H1 (cell line): ENCODE measurements at regions not wholly inside any gene's neighbourhood (a gene's known extent, or its start where the extent isn't known, plus 50 kb on each side); places are given as distances from the start of the nearest gene placed in this dataset.

Experiments
- CTCF ChIA-PET: fragments of 300-600 bp; sonication (Branson Sonifier 250); formaldehyde crosslinking; loops from one replicate; lab custom pipeline; 2021; ENCODE audit not compliant: partially characterized antibody; lab: Charles Lee
- POLR2A ChIA-PET: fragments of 300-600 bp; sonication (Branson Sonifier 250); formaldehyde crosslinking; loops from one replicate; lab custom pipeline; 2021; ENCODE audit warnings: inconsistent platforms; ENCODE audit not compliant: partially characterized antibody; lab: Charles Lee
- DNase-seq, 2 experiments: peaks; one replicate each; pipeline versions ENCODE4 v3.0.0 to v3.0.0-alpha.2; 2010 to 2022; ENCODE audit warnings: low spot score in 2 of 2, low read depth in 1 of 2, mixed read lengths in 1 of 2
- FAIRE-seq: peaks from 2 replicates; lab custom pipeline; 2011; peaks lifted over from hg19 to GRCh38; lab: Jason Lieb, UNC
- H2AFZ ChIP-seq: 2 replicates; pipeline ENCODE4 v1.8.1; 2012; ENCODE audit warnings: low read length, inconsistent platforms
- H2AK5ac ChIP-seq: 2 replicates; pipeline ENCODE4 v1.6.1; 2013; ENCODE audit warnings: low read depth, low read length
- H2BK120ac ChIP-seq: replicated peaks from 2 replicates; pipeline ENCODE3; 2013; ENCODE audit warnings: low read depth, low read length, inconsistent platforms
- H2BK12ac ChIP-seq: 2 replicates; pipeline ENCODE4 v1.6.1; 2013; ENCODE audit warnings: low read depth, low read length
- H2BK15ac ChIP-seq: 2 replicates; pipeline ENCODE4 v1.6.1; 2013; ENCODE audit warnings: low read length
- H2BK20ac ChIP-seq: 2 replicates; pipeline ENCODE4 v1.6.1; 2013; ENCODE audit warnings: low read length
- H2BK5ac ChIP-seq: 2 replicates; pipeline ENCODE4 v1.6.1; 2013; ENCODE audit warnings: low read depth, low read length
- H3K14ac ChIP-seq: 2 replicates; pipeline ENCODE4 v1.6.1; 2013; ENCODE audit warnings: inconsistent platforms; ENCODE audit not compliant: insufficient read length
- H3K18ac ChIP-seq: 2 replicates; pipeline ENCODE4 v1.6.1; 2013; ENCODE audit warnings: low read length; ENCODE audit errors: extremely low read depth
- H3K23ac ChIP-seq: 2 replicates; pipeline ENCODE4 v1.6.1; 2013; ENCODE audit warnings: inconsistent platforms; ENCODE audit not compliant: insufficient read length
- H3K23me2 ChIP-seq: 2 replicates; pipeline ENCODE4 v1.6.1; 2013; ENCODE audit warnings: low read depth, low read length
- H3K27ac ChIP-seq: 2 replicates; pipeline ENCODE4 v1.6.1; 2011; ENCODE audit warnings: low read depth, low read length, inconsistent platforms
- H3K27me3 ChIP-seq, 4 experiments: replicated peaks in 1 of 4; 1 replicate in 1 of 4; 2 replicates in 3 of 4; pipeline versions ENCODE4 v1.6.1 to v1.8.1; 2011 to 2013; ENCODE audit warnings: low read length in 3 of 4, mild to moderate bottlenecking in 3 of 4, inconsistent platforms in 2 of 4, mixed read lengths in 2 of 4, moderate library complexity in 1 of 4; ENCODE audit not compliant: control insufficient read depth in 3 of 4, insufficient read depth in 3 of 4; ENCODE audit errors: extremely low read depth in 1 of 4
- H3K36me3 ChIP-seq, 4 experiments: 2 replicates each; pipeline versions ENCODE4 v1.6.1 to v1.8.1; 2011 to 2013; ENCODE audit warnings: mild to moderate bottlenecking in 4 of 4, low read length in 3 of 4, moderate library complexity in 2 of 4, control low read depth in 1 of 4, inconsistent platforms in 1 of 4; ENCODE audit not compliant: insufficient read depth in 4 of 4, control insufficient read depth in 2 of 4
- H3K4ac ChIP-seq: replicated peaks from 2 replicates; pipeline ENCODE3; 2013; ENCODE audit warnings: low read length, low read depth, mixed read lengths, inconsistent platforms; ENCODE audit not compliant: insufficient read length
- H3K4me1 ChIP-seq, 4 experiments: replicated peaks in 1 of 4; 1 replicate in 1 of 4; 2 replicates in 3 of 4; pipeline versions ENCODE4 v1.6.1 to v1.8.1; 2011 to 2013; ENCODE audit warnings: low read length in 3 of 4, inconsistent platforms in 2 of 4, mixed read lengths in 1 of 4; ENCODE audit not compliant: insufficient read depth in 4 of 4, control insufficient read depth in 3 of 4
- H3K4me2 ChIP-seq, 2 experiments: 2 replicates each; pipeline versions ENCODE4 v1.6.1 to v1.8.1; 2011 to 2013; ENCODE audit warnings: low read depth in 2 of 2, low read length in 2 of 2, control low read depth in 1 of 2, inconsistent platforms in 1 of 2, mild to moderate bottlenecking in 1 of 2; ENCODE audit not compliant: insufficient read depth in 1 of 2
- H3K4me3 ChIP-seq, 4 experiments: fragments of 200-600, 300-600 bp in 1 of 4; sonication (generic), shearing (Covaris generic), sonication (Bioruptor Twin) in 1 of 4; 2 replicates each; pipeline versions ENCODE4 v1.5.1 to v1.8.1; 2011 to 2016; ENCODE audit warnings: low read length in 4 of 4, low read depth in 3 of 4, control low read depth in 2 of 4, inconsistent platforms in 2 of 4, mild to moderate bottlenecking in 2 of 4, mixed read lengths in 1 of 4, moderate library complexity in 1 of 4; ENCODE audit not compliant: insufficient read depth in 2 of 4; ENCODE audit errors: extremely low read depth in 1 of 4
- H3K56ac ChIP-seq: replicated peaks from 2 replicates; pipeline ENCODE3; 2013; ENCODE audit warnings: low read depth, mild to moderate bottlenecking, mixed read lengths, low read length, inconsistent platforms; ENCODE audit not compliant: insufficient read length
- H3K79me1 ChIP-seq: 2 replicates; pipeline ENCODE4 v1.6.1; 2013; ENCODE audit warnings: low read depth, low read length, control low read depth
- H3K79me2 ChIP-seq, 2 experiments: 2 replicates each; pipeline versions ENCODE4 v1.6.1 to v1.8.1; 2012 to 2013; ENCODE audit warnings: low read length in 2 of 2, mild to moderate bottlenecking in 2 of 2, inconsistent platforms in 1 of 2; ENCODE audit not compliant: insufficient read depth in 2 of 2, control insufficient read depth in 1 of 2
- H3K9ac ChIP-seq, 4 experiments: replicated peaks in 1 of 4; 1 replicate in 1 of 4; 2 replicates in 3 of 4; pipeline versions ENCODE4 v1.6.1 to v1.8.1; 2011 to 2013; ENCODE audit warnings: low read depth in 3 of 4, low read length in 3 of 4, control low read depth in 2 of 4, mild to moderate bottlenecking in 2 of 4, moderate library complexity in 2 of 4, inconsistent platforms in 1 of 4; ENCODE audit errors: extremely low read depth in 1 of 4
- H3K9me3 ChIP-seq, 2 experiments: 2 replicates each; pipeline versions ENCODE4 v1.6.1 to v1.8.1; 2012 to 2013; ENCODE audit warnings: mild to moderate bottlenecking in 2 of 2, moderate library complexity in 2 of 2, control low read depth in 1 of 2, inconsistent platforms in 1 of 2, low read depth in 1 of 2, low read length in 1 of 2, mixed read lengths in 1 of 2; ENCODE audit not compliant: insufficient read depth in 2 of 2
- H4K20me1 ChIP-seq, 2 experiments: replicated peaks in 1 of 2; 2 replicates each; pipeline versions ENCODE3 to v1.8.1; 2011 to 2013; ENCODE audit warnings: inconsistent platforms in 2 of 2, low read length in 2 of 2, mild to moderate bottlenecking in 1 of 2; ENCODE audit not compliant: insufficient read depth in 2 of 2, control insufficient read depth in 1 of 2
- H4K5ac ChIP-seq: 2 replicates; pipeline ENCODE4 v1.6.1; 2013; ENCODE audit warnings: low read length, low read depth, mixed read lengths, inconsistent platforms; ENCODE audit not compliant: insufficient read length
- H4K8ac ChIP-seq: 2 replicates; pipeline ENCODE4 v1.8.0; 2013; ENCODE audit warnings: mild to moderate bottlenecking, moderate library complexity, low read length, inconsistent platforms; ENCODE audit not compliant: insufficient read depth; ENCODE audit errors: extremely low read depth
- H4K91ac ChIP-seq: replicated peaks from 2 replicates; pipeline ENCODE3; 2013; ENCODE audit warnings: low read length, mixed read lengths, inconsistent platforms; ENCODE audit not compliant: insufficient read length
- BCL11A ChIP-seq, 2 experiments: IDR thresholded peaks; one replicate each; pipeline ENCODE4 v1.6.1; 2011; ENCODE audit warnings: low read depth in 2 of 2, low read length in 2 of 2, mild to moderate bottlenecking in 2 of 2
- CTBP2 ChIP-seq: IDR thresholded peaks from 2 replicates; pipeline ENCODE4 v1.7.0; 2011; ENCODE audit warnings: borderline replicate concordance, mild to moderate bottlenecking, moderate library complexity, mixed read lengths, low read length; ENCODE audit not compliant: insufficient read depth, insufficient read length
- EZH2 ChIP-seq: fragments of 200-600 bp; sonication (generic); IDR thresholded peaks from 2 replicates; pipeline ENCODE4 v1.7.1; 2012; ENCODE audit warnings: low read depth, mild to moderate bottlenecking, moderate library complexity, low read length, inconsistent platforms; ENCODE audit not compliant: severe bottlenecking
- FOSL1 ChIP-seq: IDR thresholded peaks from 2 replicates; pipeline ENCODE4 v1.6.1; 2011; ENCODE audit warnings: mild to moderate bottlenecking, low read depth, low read length, moderate library complexity; ENCODE audit not compliant: insufficient read depth
- SAP30 ChIP-seq: fragments of 300-600 bp; sonication (generic); IDR thresholded peaks from 2 replicates; pipeline ENCODE4 v1.7.1; 2012; ENCODE audit warnings: low read length, moderate library complexity, mild to moderate bottlenecking, inconsistent platforms; ENCODE audit not compliant: insufficient read depth, insufficient replicate concordance
- SIX5 ChIP-seq: IDR thresholded peaks from 2 replicates; pipeline ENCODE4 v1.6.1; 2011; ENCODE audit warnings: mild to moderate bottlenecking, low read depth, low read length
- TAF1 ChIP-seq: IDR thresholded peaks from 2 replicates; pipeline ENCODE4 v1.6.1; 2011; ENCODE audit warnings: mild to moderate bottlenecking, low read depth, low read length
- TBP ChIP-seq: IDR thresholded peaks from 2 replicates; pipeline ENCODE4 v1.6.1; 2011; ENCODE audit warnings: low read depth, low read length, improper control_type of control experiment
- TEAD4 ChIP-seq: IDR thresholded peaks from 2 replicates; pipeline ENCODE4 v1.6.1; 2012; ENCODE audit warnings: low read depth, low read length, inconsistent platforms, mixed read lengths
- WGBS, 2 experiments: shearing (Covaris generic) in 1 of 2; methylation state at CpG; one replicate each; pipeline versions ENCODE4 v1.1.6 to v1.1.7; 2013 to 2015; ENCODE audit warnings: low lambda C conversion rate in 2 of 2, mixed read lengths in 2 of 2, inconsistent platforms in 1 of 2, low coverage in 1 of 2, missing lambda C conversion rate in 1 of 2; ENCODE audit not compliant: insufficient replicate concordance in 2 of 2, insufficient coverage in 1 of 2, insufficient read length in 1 of 2; ENCODE audit errors: extremely low coverage in 1 of 2, missing lambda C conversion rate in 1 of 2; 5-methylcytosine and 5-hydroxymethylcytosine counted together
- TF ChIP-seq, protein P1 (sequence below): IDR thresholded peaks from 2 replicates; pipeline ENCODE4 v1.6.1; 2012; ENCODE audit warnings: inconsistent platforms

GRCh38 chr6:163720460-163721235 is 306.1 kb downstream of the QKI start:
- WGBS, 2 experiments: 95 to 100% methylated on average over 1 to 4 of the region's 4 CpGs
- Histone ChIP-seq H3K14ac (no peak overlapping the region), H3K56ac (no peak overlapping the region), H3K4me2 (no peak overlapping the region), H3K36me3 (no peaks in the 10 kb centered on the region), H3K23me2 (no peaks in the 10 kb centered on the region), H3K9me3 (no peaks in the 10 kb centered on the region), H2BK120ac (no peak overlapping the region), H2AFZ (no peak overlapping the region), H3K23ac (no peak overlapping the region), H3K18ac (no peak overlapping the region), H3K4me1 (peaks cover 0 to 1% (median 0%) of the 10 kb centered on the region in 4 experiments; a peak in 1 of 7 replicates), H3K9ac (no peak overlapping the region), H3K79me2 (no peaks in the 10 kb centered on the region), H2BK20ac (no peak overlapping the region), H3K79me1 (no peaks in the 10 kb centered on the region), H4K8ac (no peak overlapping the region), H3K4me3 (no peak overlapping the region), H3K4ac (no peak overlapping the region), H3K27ac (no peak overlapping the region), H4K5ac (no peak overlapping the region), H2BK12ac (no peak overlapping the region), H4K20me1 (no peaks in the 10 kb centered on the region), H3K27me3 (no peaks in the 10 kb centered on the region), H4K91ac (no peak overlapping the region), H2BK5ac (no peak overlapping the region), H2BK15ac (no peak overlapping the region), H2AK5ac (no peak overlapping the region)
- FAIRE-seq (no peak), DNase-seq (no peak)
- CTCF ChIA-PET: interaction anchor here (0.6 kb wide), 1 partner anchor 18 kb away, joined by 3 read pairs; no protein-coding TSS in a partner anchor
- POLR2A ChIA-PET: no interaction called here
- TF ChIP-seq FOSL1 (no peak), CTBP2 (no peak), SAP30 (no peak), EZH2 (no peak), BCL11A (IDR thresholded peaks at IDR 0.05; ENCODE audit: low read depth in 2 of 2, low read length in 2 of 2) (no peak), TAF1 (no peak), SIX5 (no peak), TEAD4 (no peak), TBP (no peak)
- TF ChIP-seq, protein P1, sequence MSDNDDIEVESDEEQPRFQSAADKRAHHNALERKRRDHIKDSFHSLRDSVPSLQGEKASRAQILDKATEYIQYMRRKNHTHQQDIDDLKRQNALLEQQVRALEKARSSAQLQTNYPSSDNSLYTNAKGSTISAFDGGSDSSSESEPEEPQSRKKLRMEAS: no peak
